SK-N-SH treated with all-trans-retinoic acid at 6 μM for 48 hours (cell line): ENCODE measurements at regions not wholly inside any gene's neighbourhood (a gene's known extent, or its start where the extent isn't known, plus 50 kb on each side); places are given as distances from the start of the nearest gene placed in this dataset.

Source experiments
- CSDC2 ChIP-seq: fragments of 250-450 bp; sonication (Bioruptor Pico); IDR thresholded peaks from 2 replicates; pipeline ENCODE4 v1.5.0; 2020; ENCODE audit warnings: mild to moderate bottlenecking, moderate library complexity
- CSRNP3 ChIP-seq: fragments of 250-450 bp; sonication (Bioruptor Pico); IDR thresholded peaks from 2 replicates; pipeline ENCODE4 v1.5.1; 2021; ENCODE audit warnings: mild to moderate bottlenecking, moderate library complexity
- ESRRG ChIP-seq: fragments of 250-450 bp; sonication (Bioruptor Pico); IDR thresholded peaks from 2 replicates; pipeline ENCODE4 v1.6.1; 2021; ENCODE audit warnings: mild to moderate bottlenecking
- ISL1 ChIP-seq: fragments of 250-450 bp; sonication (Bioruptor Pico); IDR thresholded peaks from 2 replicates; pipeline ENCODE4 v2.1.2; 2022; ENCODE audit warnings: mild to moderate bottlenecking, moderate library complexity
- RARB ChIP-seq: fragments of 250-450 bp; sonication (Bioruptor Pico); IDR thresholded peaks from 2 replicates; pipeline ENCODE4 v1.8.0; 2021; ENCODE audit warnings: mild to moderate bottlenecking, moderate library complexity
- SNAI2 ChIP-seq: fragments of 250-450 bp; sonication (Bioruptor Pico); IDR thresholded peaks from 2 replicates; pipeline ENCODE4 v1.5.0; 2020; ENCODE audit warnings: mild to moderate bottlenecking, moderate library complexity
- TSHZ2 ChIP-seq: fragments of 250-450 bp; sonication (Bioruptor Pico); IDR thresholded peaks from 2 replicates; pipeline ENCODE4 v1.5.0; 2020; ENCODE audit warnings: mild to moderate bottlenecking, moderate library complexity
- ZFP3 ChIP-seq: fragments of 250-450 bp; sonication (Bioruptor Pico); IDR thresholded peaks from 2 replicates; pipeline ENCODE4 v1.5.0; 2020; ENCODE audit warnings: mild to moderate bottlenecking, moderate library complexity
- ZFP30 ChIP-seq: fragments of 450-650 bp; formaldehyde crosslinking; IDR thresholded peaks from 2 replicates; pipeline ENCODE4 v1.5.0; 2022; ENCODE audit warnings: mild to moderate bottlenecking, moderate library complexity
- ZNF70 ChIP-seq: fragments of 450-650 bp; formaldehyde crosslinking; IDR thresholded peaks from 2 replicates; pipeline ENCODE4 v1.5.0; 2020; ENCODE audit warnings: mild to moderate bottlenecking, moderate library complexity
- TF ChIP-seq, protein P1 (sequence below): fragments of 250-450 bp; sonication (Bioruptor Pico); IDR thresholded peaks from 2 replicates; pipeline ENCODE4 v1.8.0; 2020; ENCODE audit warnings: mild to moderate bottlenecking, moderate library complexity, borderline replicate concordance
- TF ChIP-seq, protein P2 (sequence below): fragments of 250-450 bp; sonication (Bioruptor Pico); IDR thresholded peaks from 2 replicates; pipeline ENCODE4 v1.8.0; 2021; ENCODE audit warnings: low read depth, mild to moderate bottlenecking, moderate library complexity, borderline replicate concordance

DNA sequence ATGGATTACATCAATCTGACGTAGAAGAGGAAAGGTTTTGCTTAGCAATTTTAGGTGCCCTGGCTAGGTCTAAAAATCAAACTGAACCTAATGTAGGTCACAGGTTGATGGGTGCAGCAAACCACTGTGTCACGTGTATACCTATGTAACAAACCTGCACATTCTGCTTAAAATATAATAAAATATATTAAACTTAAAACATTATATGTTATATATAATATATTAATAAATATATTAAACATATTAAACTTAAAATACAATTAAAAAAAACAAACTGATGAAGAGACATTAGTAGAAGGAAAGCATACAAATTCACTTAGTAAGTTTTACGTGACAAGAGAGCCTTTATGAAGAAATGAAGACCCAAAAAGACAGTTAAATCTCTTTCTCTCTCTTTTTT is 51.7 kb upstream of the FBXL17 start:
- TF ChIP-seq ZFP30 (CRISPR knock-in tag), result no peak
- no peak for TF ChIP-seq CSRNP3 (CRISPR knock-in tag)
- TF ChIP-seq, protein P1, sequence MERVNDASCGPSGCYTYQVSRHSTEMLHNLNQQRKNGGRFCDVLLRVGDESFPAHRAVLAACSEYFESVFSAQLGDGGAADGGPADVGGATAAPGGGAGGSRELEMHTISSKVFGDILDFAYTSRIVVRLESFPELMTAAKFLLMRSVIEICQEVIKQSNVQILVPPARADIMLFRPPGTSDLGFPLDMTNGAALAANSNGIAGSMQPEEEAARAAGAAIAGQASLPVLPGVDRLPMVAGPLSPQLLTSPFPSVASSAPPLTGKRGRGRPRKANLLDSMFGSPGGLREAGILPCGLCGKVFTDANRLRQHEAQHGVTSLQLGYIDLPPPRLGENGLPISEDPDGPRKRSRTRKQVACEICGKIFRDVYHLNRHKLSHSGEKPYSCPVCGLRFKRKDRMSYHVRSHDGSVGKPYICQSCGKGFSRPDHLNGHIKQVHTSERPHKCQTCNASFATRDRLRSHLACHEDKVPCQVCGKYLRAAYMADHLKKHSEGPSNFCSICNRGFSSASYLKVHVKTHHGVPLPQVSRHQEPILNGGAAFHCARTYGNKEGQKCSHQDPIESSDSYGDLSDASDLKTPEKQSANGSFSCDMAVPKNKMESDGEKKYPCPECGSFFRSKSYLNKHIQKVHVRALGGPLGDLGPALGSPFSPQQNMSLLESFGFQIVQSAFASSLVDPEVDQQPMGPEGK (CRISPR knock-in tag), result no peak
- TF ChIP-seq ZFP3 (CRISPR knock-in tag), result no peak
- no peak for TF ChIP-seq ESRRG (CRISPR knock-in tag)
- no peak for TF ChIP-seq RARB (CRISPR knock-in tag)
- TF ChIP-seq SNAI2 (CRISPR knock-in tag), result no peak
- no peak for TF ChIP-seq TSHZ2
- TF ChIP-seq CSDC2 (CRISPR knock-in tag), result no peak
- TF ChIP-seq, protein P2, sequence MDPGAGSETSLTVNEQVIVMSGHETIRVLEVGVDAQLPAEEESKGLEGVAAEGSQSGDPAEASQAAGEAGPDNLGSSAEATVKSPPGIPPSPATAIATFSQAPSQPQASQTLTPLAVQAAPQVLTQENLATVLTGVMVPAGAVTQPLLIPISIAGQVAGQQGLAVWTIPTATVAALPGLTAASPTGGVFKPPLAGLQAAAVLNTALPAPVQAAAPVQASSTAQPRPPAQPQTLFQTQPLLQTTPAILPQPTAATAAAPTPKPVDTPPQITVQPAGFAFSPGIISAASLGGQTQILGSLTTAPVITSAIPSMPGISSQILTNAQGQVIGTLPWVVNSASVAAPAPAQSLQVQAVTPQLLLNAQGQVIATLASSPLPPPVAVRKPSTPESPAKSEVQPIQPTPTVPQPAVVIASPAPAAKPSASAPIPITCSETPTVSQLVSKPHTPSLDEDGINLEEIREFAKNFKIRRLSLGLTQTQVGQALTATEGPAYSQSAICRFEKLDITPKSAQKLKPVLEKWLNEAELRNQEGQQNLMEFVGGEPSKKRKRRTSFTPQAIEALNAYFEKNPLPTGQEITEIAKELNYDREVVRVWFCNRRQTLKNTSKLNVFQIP (CRISPR knock-in tag), result no peak
- TF ChIP-seq ISL1 (CRISPR knock-in tag), result no peak
- TF ChIP-seq ZNF70 (CRISPR knock-in tag), result no peak
